Keratinocyte (primary cell): ENCODE measurements at regions not wholly inside any gene's neighbourhood (a gene's known extent, or its start where the extent isn't known, plus 50 kb on each side); places are given as distances from the start of the nearest gene placed in this dataset.

Experiments used
- CTCF ChIP-seq, 3 experiments: IDR thresholded peaks in 1 of 3; conservative IDR thresholded peaks in 1 of 3; optimal IDR thresholded peaks in 1 of 3; 2 replicates in 2 of 3; 3 replicates in 1 of 3; pipeline versions ENCODE3 to v1.5.1; 2011; ENCODE audit warnings: low read length in 3 of 3, mild to moderate bottlenecking in 3 of 3, moderate library complexity in 2 of 3, control low read depth in 1 of 3, inconsistent platforms in 1 of 3; ENCODE audit not compliant: insufficient read depth in 2 of 3; ENCODE audit errors: extremely low read depth in 1 of 3
- EZH2 ChIP-seq: IDR thresholded peaks from one replicate; pipeline ENCODE4 v1.6.1; 2012; ENCODE audit warnings: inconsistent platforms, mild to moderate bottlenecking, low read length, moderate library complexity

- TF ChIP-seq CTCF (optimal IDR thresholded peaks at IDR 0.05 in 1 of 3, IDR thresholded peaks at IDR 0.05 in 1 of 3, conservative IDR thresholded peaks at IDR 0.05 in 1 of 3; ENCODE audit: extremely low read depth in 1 of 3, insufficient read depth in 2 of 3, low read length in 3 of 3) (no peak), EZH2 (no peak)
Observed at GRCh38 chr6:23663096-23663495, 462.9 kb upstream of the NRSN1 start.
